HuH-7 (cell line): ENCODE measurements at regions not wholly inside any gene's neighbourhood (a gene's known extent, or its start where the extent isn't known, plus 50 kb on each side); places are given as distances from the start of the nearest gene placed in this dataset.

Source experiments
- DNase-seq: peaks from one replicate; pipeline ENCODE4 v3.0.0; 2011; ENCODE audit warnings: low spot score

DNA sequence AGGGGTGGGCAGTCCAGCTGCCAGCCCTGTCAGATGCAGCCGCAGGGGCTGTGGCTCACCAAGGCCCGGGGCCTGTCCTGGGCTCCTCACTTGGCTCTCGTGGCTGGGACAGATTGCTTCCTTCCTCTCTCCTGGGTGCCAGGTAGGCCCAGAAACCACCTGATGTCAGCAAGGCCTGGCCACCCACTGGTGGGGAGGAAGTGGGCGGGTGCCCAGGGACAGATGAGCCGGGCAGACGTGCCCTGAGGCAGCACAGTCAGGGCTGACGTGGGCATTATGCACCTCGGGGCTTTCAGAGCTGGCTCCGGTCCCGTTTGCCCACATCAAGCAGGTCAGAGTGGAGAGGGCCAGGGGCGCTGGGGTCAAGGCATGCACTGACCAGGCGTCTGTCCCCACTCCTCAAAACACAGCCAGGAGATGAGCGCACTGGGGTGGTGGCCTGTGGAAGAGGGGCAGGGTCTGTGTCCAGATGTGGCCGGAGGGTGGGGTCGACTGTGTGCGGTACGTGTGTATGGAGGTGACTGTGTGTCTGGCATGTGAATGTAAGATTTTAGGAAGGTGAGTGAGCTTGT, 133.2 kb upstream of the PTPN1 start:
- DNase-seq, result no peak

DNA sequence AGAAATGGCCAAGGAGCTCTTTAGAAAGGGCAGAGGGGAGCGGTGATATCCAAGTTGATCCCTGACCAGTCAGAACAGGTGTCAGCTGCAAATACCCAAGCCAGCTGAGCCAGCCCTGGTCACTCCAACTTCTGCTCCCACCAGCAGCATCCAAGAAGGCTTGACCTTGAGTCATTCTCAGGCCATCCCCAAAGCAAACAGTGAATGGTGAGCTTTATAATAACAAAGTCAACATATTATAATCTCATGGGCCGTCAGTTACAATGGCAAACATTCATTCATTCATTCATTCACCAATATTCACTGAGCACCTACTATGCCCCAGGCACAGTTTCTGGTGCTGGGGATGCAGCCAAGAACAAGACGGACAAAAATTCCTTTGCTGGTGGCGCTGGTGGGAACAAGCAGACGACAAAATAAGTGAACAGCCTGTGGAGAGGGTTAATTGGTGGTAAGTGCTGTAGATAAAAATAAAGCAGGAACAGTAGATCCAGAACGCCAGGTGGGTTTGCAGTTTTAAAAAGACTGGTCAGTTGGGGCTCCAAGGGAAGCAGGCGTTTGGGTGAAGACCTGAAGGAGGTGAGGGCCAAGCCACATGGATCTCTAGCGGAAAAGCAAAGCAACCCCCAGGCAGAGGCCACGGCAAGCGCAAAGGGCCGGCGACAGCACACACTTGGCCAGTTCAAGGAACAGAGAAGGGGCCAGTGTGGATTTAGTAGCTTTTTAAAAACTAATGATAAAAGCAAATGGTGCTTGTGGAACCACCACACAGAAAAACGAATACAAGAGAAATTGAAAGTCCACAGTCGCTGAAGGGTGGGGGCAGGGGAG, 131.8 kb upstream of the PTPN1 start:
- no peak for DNase-seq

DNA sequence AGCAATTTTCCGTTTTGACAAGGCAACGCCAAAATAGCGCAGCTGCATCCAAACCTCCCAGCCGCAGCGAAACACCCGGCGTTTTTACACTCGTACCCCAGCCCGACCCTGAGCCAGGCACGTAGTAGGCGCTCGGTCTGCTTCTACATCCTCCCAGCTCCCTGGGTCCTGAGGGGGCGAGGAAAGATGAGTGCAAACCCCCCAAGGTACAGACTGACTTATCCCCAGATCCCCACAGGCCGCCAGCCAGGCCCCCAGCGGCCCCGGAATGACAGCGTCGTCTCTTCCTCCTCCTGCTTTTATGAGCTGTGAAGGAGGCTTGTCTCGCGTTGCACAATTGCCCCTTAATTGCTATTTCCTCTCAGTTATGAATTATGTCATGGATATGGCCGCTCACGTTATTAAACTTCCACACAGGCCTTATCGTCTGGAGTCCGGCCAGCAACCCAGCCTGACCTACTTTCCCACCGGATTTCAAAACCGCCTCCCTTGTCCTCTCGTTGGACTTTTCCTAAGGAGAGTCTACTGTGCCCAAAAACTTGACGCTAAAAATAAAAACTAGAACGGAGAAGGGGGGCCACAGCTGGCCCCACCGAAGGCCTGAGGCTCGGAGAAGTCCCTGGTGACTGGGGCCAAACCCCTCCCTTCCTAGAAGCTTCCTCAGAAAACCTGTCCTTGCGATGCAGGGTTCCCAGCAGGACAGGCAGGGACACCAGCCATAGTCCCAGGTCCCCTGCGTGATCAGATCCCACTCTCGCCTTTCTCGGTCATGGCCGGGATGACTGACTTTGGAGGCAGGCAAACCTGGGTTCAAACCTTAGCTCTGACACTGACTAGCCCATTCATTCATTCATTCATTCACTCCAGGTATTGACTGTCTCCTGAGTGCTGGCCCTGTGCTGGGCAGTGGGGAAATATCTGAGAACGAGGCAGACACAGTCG, 130.9 kb upstream of the PTPN1 start:
- DNase-seq, result no peak

DNA sequence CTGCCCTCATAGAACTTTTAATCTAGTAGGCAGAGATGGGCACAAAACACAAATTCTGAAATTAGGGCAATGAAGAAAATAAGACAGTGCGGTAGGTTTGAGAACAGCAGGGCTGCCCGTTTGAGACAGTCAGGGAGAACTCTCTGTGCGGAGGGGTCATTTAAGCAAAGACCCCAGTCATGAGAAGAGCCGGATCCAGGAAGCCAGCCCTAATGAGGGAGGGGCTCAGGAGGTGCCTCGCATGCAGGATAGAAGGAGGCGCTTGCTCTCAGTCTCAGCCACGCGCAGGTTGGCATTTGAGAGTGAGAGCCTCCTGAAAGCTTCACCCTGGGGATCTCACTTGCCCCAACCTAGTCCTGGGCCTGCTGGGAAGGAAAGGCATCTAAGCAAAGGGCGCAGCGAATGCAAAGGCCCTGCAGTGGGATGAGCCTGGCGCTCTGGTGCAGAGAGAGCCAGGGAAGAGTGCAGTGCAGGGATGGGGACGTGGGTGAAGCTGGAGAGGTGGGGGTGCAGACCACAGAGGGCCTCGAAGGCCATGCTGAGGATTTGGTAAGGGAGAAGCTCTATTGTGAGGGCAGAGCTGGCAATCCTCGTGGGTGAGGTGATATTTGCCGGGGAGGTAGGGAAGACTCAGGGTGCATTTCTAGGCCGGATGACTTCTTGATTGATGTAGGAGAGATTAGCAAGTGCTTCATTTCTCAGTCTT, 130.0 kb upstream of the PTPN1 start:
- DNase-seq, result no peak

DNA sequence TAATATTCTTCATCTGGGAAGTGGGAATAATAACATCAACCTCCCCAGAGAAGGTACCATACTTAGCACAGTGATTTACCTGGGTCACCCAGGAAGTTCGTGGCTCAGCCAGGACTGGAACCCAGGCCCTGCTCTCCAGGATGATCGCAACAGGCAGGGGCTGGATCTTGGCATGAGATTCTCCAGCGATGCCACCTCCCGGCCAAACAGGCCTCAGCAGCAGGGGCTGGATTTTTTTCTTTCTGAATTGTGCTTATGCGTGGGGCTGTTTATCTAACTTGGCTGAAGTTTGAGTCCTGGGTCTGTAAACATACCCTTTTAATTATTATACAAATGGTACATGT, 129.5 kb upstream of the PTPN1 start:
- peak; percentile 79 for DNase-seq

DNA sequence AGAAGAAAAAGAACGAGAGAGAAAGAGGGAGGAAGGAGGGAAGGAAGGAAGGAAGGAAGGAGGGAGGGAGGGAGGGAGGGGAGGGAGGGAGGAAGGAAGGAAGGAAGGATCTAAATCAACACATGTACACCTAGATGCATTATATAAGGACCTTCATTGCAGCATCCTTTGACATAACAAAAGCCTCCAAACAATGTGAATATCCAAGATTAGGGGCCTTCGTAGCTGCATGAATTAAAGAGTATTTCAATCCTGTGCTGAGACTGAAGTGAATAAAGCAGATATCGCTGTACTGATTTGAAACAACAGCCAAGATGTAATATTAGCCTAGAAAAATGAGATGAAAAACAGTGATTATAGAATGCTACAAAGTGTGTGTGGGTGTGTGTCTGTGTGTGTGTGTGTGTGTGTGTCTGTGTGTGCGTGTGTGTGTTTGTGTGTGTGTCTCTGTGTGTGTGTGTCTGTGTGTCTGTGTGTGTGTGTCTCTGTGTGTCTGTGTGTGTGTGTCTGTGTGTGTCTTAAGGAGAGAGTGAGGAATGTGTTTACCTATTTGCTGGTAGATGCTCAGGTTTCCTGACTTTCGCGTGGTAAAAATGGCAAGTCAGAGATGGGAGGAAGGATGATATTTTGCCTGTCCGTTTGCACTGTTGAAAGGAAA, 129.0 kb upstream of the PTPN1 start:
- no peak for DNase-seq

DNA sequence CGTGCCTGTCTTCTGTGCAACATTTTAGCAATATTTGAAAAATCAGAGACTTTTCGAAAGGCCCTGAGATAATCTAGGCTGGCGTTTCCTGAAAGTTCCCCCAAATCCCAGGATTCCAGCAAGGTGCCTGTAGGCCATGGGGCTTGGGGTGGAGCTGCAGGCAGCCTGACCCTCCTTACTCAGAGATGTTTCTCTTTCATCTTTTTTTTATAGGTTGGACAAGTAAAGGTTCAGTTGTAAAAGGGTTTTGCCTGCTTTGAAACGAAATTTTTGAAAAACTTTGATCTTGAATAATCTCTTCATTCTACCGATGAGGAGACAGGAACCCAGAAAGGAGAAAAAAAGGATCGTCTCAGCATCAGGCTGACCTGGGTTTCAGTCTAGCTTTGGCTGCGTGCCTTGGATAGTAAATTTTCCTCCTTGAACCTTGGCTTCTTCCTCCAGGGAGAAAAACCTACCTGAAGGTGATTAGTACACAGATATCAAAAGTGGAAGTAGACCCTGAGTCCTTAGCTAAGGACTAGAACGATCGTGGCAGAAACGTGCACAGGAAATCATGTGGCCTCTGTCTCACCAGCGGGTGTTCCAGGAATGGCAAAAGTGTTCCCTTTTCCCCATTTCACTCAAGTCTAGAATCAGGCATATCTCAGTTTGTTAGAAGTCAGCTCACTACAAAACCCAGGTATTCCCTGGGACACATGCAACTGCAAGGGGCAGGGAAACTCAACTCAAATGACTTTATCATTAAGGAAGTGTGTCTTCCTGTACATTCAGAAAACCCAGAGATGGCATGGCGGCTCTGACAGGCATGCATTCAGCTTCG, 128.2 kb upstream of the PTPN1 start:
- no peak for DNase-seq

DNA sequence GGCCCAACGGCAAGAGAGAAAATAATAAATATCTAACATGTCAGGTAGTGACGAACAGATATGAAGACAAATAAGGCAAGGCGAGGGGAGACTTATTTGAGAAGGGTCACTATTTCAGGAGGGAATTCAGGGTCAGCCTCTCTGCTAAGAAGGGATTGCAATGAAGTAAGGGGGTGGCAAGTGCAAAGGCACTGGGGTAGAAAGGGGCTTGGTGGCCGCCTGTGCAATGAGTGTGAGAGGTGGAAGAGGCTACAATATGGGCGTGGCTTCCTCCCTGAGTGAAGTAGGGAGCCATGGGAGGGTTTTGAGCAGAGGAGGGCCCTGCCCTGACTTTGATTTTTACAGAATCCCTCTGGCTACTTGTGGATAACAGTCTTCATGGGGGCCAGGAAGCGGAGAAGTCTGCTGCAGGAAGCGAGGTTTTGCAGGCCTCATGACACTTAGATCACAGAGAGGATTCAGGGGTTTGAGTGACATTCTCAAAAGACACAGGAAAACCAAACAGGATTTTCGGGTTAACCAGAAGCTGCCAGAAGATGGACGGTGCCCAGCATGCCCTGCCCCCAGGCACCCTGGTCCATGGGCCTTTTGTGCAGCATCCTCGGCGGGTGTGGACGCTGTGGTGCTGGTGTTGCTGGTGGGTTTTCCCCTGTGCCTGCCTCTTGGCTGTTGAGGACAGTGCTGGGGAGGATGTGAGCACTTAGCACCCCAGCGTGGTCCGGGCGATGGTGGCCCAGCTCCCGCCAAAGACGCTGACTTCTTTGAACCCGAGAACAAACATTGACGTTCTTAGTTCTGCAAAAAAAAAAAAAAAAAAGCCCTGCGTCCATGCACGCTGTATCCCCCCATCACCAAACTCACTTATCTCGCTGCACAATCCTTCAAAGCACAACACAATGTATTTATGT, 124.2 kb upstream of the PTPN1 start:
- no peak for DNase-seq

DNA sequence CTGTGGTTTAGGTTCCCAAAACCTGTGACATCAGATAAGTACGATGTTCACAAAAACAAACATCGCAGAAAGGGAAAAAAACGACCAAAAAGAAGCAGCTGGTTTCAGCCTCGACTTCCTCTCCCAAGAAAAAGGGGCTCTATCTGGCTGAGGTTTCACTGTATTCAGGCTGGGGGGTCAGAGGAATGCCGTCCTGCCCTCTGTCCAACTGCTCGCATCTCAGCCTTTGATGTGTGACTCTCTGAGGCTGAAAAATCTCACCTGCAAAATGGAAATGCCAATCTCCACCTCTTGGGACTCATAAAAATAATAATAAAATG, 123.6 kb upstream of the PTPN1 start:
- no peak for DNase-seq

DNA sequence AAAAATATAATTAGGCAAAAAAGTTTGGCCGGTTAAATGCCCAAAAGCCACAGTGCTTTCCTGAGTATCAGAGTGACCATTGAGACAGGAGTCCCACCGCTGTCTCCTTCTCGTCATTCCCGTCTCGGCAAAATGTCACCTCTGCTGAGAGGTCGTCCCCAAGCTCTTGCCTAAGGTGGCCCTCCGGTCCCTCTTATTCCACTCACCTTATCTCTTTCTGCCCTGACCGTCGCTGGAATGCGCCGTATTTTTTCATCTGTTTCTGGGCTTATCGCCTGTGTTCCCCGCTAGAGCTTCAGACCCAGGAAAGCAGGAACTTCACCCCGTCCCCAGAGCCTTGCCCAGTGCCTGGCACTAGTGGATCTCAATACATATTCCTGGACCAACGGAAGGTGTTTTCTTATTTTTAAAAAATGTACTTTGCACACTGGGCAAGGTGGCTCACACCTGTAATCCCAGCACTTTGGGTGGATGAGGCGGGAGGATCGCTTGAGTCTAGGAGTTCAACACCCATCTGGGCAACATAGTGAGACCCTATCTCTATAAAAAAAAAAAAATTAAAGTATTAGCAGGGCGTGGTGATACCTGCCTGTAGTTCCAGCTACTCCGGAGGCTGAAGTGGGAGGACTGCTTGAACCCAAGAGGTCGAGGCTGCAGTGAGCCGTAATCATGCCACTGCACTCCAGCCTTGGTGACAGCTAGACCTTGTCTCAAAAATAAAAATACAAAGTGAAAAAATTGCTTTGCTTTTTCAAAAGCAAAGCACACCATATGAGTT, 122.8 kb upstream of the PTPN1 start:
- no peak for DNase-seq

DNA sequence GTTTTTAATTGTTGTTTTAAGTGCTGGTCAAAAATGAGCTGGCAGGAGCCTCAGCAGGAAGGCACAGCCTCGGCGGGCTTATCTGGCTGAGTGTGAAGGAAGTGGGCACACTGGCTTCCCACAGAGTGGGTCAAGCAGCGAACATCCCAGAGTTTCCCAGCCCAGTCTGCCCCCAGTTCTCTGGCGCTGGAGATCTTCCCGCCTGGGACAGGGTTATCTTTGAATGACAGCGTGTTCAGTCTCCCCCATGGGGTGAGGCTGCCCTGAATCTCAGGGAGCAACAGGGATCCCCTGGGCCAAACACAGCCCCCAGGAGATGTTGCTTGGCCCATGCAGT, 122.2 kb upstream of the PTPN1 start:
- DNase-seq, result no peak

DNA sequence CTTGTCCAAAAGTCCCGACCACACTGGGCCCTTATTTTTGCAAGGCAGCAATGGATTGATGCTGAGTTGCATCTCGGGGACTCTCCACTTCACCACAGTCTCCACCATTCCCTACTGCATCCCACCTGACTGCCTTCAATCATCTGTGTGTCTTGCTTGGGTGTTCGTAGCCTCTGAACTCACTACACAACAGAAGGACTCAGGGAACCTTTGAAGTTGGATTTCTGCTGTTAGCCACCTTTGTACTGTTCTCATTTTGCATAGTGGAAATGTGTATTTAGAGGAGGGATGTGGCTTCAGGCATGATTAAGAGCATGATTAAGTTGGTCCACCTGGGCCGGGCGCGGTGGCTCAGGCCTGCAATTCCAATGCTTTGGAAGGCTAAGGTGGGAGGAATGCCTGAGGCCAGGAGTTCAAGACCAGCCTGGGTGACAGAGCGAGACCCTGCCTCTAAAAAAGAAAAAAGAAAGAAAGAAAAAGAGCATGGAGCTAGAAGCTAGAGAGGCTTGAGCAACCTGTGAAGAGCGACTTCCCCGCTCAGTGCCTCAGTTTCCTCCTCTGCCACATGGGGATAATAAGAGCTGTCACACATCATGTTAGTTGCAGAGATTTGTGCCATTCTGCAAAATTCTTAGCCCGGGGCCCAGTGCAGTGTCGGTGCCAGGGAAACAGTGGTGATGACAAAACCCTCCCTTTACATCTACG, 121.3 kb upstream of the PTPN1 start:
- DNase-seq, result no peak

DNA sequence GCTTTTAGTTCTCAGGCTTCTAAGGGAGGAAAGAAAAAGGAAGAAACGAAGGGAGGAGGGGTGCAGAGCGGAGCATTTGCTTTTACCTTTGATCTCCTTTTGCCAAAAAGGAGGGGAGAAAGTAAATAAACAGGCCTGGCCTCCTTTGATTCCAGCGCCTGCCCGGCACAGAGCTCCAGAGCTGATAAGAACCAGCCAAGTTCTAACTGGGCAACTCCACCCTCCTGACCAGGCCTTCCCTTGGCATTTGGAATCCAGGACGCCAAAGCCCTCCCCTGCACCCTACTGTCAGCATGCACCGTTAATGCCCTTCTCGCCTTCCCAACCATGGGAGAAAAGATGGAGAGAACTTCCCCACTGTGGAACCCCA, 120.8 kb upstream of the PTPN1 start:
- DNase-seq, result no peak

DNA sequence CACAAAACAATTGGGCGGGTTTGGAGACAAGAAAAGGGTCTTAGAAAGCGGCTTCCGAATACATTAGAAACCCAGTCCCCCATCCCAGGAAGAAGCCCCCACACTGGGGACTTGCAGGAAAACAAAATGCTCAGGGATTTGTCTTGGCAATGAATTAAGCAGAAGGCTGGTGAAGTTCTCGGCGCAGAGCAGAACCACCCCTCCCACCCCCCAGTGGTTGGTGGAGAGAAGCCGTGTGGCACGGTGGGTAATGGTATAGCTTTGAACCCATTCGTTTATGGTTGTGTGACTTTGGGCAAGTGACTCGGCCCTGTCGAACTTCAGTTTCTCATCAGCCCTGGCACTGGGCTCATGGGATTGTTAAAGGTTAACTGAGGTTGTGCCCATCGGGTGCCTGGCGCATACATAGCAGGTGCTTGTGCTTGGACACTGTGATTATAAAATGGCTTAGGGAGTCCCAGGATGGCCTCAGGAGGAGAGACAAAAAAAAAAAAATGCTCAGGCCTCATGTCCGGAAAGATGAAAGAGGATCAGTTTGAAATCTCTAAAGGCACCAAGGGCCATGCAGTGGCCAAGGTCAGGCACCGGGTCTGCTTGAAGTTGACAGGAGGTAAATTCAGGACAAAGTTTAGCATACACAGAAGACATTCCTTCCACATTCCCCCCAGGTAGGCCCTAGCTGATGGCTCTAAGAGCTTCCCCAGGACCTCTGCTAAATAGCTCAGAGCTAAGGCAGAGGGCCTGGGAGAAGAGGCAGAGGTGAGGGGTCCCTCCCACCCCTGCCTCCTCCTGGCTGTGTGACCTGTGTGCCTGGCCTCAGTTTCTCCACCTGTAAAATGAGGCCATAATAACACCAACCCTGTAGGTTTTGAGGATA, 120.1 kb upstream of the PTPN1 start:
- no peak for DNase-seq

DNA sequence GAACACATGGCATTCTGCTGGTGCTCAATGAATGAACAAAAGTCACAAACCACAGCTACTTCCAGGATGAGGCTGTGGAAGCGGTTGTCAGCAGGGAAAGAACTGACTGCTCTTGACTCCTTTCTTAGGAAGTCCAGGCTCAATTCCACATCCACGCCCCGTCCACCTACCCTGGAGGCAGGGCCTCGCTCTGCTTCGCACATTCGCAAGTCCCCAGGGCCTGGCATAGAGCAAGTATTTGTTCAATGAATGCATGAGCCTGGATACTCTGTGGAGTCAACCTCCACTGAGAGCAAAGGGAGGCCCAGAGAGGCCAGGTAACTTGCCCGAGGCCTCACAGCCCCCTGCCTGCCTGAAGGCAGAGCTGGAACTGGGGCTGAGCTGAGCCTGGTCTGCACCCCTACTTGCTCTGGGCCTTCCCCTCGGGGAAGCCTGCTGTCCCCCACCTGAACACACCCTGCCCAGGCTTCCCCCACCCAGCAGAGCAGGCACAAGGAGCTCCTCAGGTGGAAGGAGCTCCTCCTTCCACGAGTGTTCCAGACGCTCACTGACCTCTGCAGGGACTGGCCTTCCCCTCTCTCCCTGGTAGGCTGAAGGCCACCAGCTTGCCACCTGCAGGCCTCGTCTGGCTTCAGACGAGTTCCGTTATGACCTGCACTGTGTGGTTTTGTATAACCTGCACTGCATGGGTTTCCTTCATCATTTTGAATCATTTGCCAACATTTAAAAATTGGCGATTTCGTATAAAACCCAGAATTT, 119.3 kb upstream of the PTPN1 start:
- DNase-seq, result no peak

DNA sequence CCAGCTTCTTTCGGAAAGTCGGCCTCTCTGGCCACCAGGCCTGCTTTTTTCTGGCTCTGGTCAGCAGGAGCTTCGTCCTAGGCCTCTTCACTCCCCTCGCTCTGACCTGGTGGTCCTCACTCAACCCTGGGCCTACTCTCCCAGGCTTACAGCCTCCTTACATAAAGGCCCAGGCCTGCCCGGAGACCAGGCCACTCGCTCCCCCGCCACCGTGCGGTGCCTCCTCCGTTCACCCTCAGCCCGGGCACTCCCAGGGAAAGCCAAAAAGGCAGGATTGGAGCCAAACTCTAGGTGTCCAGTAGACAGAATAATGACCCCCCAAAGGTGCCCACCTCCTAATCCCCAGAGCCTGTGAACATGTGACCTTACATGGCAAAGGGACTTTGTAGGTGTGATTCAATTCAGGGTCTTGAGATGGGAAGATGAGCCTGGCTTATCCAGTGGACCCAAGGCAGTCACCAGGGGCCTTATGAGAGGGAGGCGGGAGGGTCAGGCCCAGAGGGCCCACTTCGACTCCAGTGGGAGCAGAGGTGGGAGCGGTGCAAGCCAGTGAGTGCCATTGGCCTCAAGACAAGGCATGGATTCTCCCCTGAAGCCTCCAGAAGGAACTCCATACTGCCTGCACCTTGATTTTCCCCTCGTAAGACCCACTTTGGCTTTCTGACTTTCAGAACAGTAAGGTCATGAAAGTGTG, 118.6 kb upstream of the PTPN1 start:
- DNase-seq, result no peak
